Mesodermal cell (in vitro differentiated cells): ENCODE measurements at regions not wholly inside any gene's neighbourhood (a gene's known extent, or its start where the extent isn't known, plus 50 kb on each side); places are given as distances from the start of the nearest gene placed in this dataset.
"Not testable (repeated sequence)": the region's sequence is repeated elsewhere in the genome, so short reads cannot be mapped to it uniquely, and the experiment has no call there.

ENCODE experiments used
- H3K27ac ChIP-seq: 2 replicates; pipeline ENCODE4 v1.7.0; 2013; ENCODE audit warnings: mild to moderate bottlenecking, low read depth, low read length, moderate library complexity; ENCODE audit not compliant: severe bottlenecking
- H3K36me3 ChIP-seq: 2 replicates; pipeline ENCODE4 v1.7.1; 2013; ENCODE audit warnings: mild to moderate bottlenecking, low read length, moderate library complexity; ENCODE audit not compliant: control insufficient read depth, insufficient read depth
- H3K4me1 ChIP-seq: one replicate; pipeline ENCODE4 v1.7.1; 2013; ENCODE audit warnings: mild to moderate bottlenecking, low read length; ENCODE audit not compliant: insufficient read depth, control insufficient read depth, poor library complexity, severe bottlenecking
- H3K4me3 ChIP-seq: 2 replicates; pipeline ENCODE4 v1.7.0; 2013; ENCODE audit warnings: low read length, control low read depth, mild to moderate bottlenecking; ENCODE audit not compliant: insufficient read depth, poor library complexity, severe bottlenecking; ENCODE audit errors: extremely low read depth
- H3K9me3 ChIP-seq: 2 replicates; pipeline ENCODE4 v1.7.1; 2013; ENCODE audit warnings: mild to moderate bottlenecking, low read length, moderate library complexity; ENCODE audit not compliant: control insufficient read depth
- WGBS, 2 experiments: methylation state at CpG; one replicate each; pipeline ENCODE4 v1.1.5; 2013; ENCODE audit warnings: missing lambda C conversion rate in 2 of 2; ENCODE audit not compliant: insufficient coverage in 2 of 2; 5-methylcytosine and 5-hydroxymethylcytosine counted together

DNA sequence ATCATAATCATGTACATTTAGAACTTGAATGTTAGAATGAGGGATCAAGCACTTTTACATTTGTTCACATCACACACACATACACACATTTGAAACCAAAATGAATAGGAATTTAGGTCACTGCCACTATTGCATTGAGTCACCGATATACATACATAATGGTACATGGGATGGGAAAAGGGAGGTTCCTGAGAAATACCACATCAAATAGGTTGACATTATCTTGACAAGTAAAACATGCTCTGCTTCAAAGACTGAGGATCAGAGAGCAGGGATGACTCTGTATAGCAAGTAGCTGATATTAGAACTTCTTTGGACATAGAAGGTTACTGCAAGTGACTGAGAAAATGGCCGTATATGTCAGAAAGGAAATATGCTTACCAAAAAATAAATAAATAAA is 847.2 kb downstream of the PLOD2 start:
- Histone ChIP-seq H3K4me3 (no peak overlapping the region), H3K27ac (no peak overlapping the region), H3K4me1 (no peaks in the 10 kb centered on the region), H3K9me3 (no peaks in the 10 kb centered on the region), H3K36me3 (no peaks in the 10 kb centered on the region)
- WGBS, 2 experiments = no CpG with 5 or more reads among the region's 2 CpGs

GRCh38 chr3:145316253-145316652 is 844.7 kb downstream of the PLOD2 start:
- WGBS, 2 experiments = 88 to 92% methylated on average over 2 to 3 of the region's 4 CpGs
- not testable (repeated sequence) for H3K4me3 ChIP-seq

DNA sequence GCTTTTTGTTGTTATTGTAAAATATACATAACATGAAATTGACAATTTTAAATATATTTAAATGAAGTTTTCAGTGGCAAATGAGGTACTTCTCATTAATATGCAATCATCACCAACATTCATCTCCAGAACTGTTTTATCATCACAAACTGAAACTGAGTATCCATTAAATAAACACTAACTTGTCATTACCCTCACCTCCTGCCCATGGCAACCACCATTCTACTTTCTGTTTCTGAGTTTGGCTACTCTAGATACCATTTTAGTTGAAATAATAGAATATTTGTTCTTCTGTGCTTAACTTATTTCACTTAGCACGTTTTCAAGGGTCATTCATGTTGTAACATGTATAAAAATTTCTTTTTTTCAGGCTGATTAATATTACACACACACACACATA is 834.3 kb downstream of the PLOD2 start:
- no peaks in the 10 kb centered on the region for H3K4me1 ChIP-seq
- H3K27ac ChIP-seq = no peak overlapping the region
- no peak overlapping the region for H3K4me3 ChIP-seq
- WGBS, 2 experiments = no CpG with 5 or more reads among the region's 1 CpG
- H3K9me3 ChIP-seq = no peaks in the 10 kb centered on the region
- no peaks in the 10 kb centered on the region for H3K36me3 ChIP-seq

More at GRCh38 chr3:145316253-145316652, 844.7 kb downstream of the PLOD2 start:
- H3K36me3 ChIP-seq, H3K9me3 ChIP-seq, H3K27ac ChIP-seq, H3K4me1 ChIP-seq: not testable (repeated sequence)

DNA sequence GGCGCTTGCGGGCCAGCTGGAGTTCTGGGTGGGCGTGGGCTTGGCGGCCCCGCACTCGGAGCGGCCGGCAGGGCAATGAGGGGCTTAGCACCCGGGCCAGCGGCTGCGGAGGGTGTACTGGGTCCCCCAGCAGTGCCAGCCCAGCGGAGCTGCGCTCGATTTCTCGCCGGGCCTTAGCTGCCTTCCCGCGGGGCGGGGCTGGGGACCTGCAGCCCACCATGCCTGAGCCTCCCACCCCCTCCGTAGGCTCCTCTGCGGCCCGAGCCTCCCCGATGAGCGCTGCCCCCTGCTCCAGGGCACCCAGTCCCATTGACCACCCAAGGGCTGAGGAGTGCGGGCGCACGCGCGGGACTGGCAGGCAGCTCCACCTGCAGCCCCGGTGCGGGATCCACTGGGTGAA is 827.6 kb downstream of the PLOD2 start:
- not testable (repeated sequence) for H3K4me3 ChIP-seq, H3K36me3 ChIP-seq, H3K4me1 ChIP-seq, H3K9me3 ChIP-seq, H3K27ac ChIP-seq
- 88 to 90% methylated on average over 13 to 22 of the region's 31 CpGs for WGBS, 2 experiments

DNA sequence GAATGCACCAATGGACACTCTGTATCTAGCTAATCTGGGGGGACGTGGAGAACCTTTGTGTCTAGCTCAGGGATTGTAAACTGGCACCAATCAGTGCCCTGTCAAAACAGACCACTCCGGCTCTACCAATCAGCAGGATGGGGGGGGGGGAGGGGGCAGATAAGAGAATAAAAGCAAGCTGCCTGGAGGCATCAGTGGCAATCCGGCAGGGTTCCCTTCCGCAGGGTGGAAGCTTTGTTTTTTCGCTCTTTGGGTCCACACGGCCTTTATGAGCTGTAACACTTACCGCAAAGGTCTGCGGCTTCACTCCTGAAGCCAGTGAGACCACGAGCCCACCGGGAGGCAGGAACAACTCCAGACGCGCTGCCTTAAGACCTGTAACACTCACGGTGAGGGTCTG is 827.1 kb downstream of the PLOD2 start:
- no peaks in the 10 kb centered on the region for H3K36me3 ChIP-seq
- no peaks in the 10 kb centered on the region for H3K4me1 ChIP-seq
- no peak overlapping the region for H3K4me3 ChIP-seq
- WGBS, 2 experiments = 84 to 88% methylated on average over 11 to 12 of the region's 13 CpGs
- H3K9me3 ChIP-seq = no peaks in the 10 kb centered on the region
- H3K27ac ChIP-seq = no peak overlapping the region

GRCh38 chr3:145355206-145355605 is 805.8 kb downstream of the PLOD2 start:
- no peaks in the 10 kb centered on the region for H3K36me3 ChIP-seq
- 83 to 100% methylated on average over 2 to 3 of the region's 4 CpGs for WGBS, 2 experiments
- H3K4me1 ChIP-seq = no peaks in the 10 kb centered on the region
- peaks cover 40% of the 10 kb centered on the region for H3K9me3 ChIP-seq
- no peak overlapping the region for H3K27ac ChIP-seq
- H3K4me3 ChIP-seq = no peak overlapping the region

GRCh38 chr3:145357453-145357852 is 803.5 kb downstream of the PLOD2 start:
- Histone ChIP-seq H3K27ac (no peak overlapping the region), H3K36me3 (no peaks in the 10 kb centered on the region), H3K4me3 (no peak overlapping the region), H3K9me3 (peaks cover 40% of the 10 kb centered on the region), H3K4me1 (no peaks in the 10 kb centered on the region)
- WGBS, 2 experiments = 87 to 93% methylated on average over 4 to 5 of the region's 5 CpGs

GRCh38 chr3:145359040-145359439 is 801.9 kb downstream of the PLOD2 start:
- H3K27ac ChIP-seq = no peak overlapping the region
- H3K9me3 ChIP-seq = peaks cover 34% of the 10 kb centered on the region
- WGBS, 2 experiments = no CpG with 5 or more reads among the region's 1 CpG
- no peaks in the 10 kb centered on the region for H3K4me1 ChIP-seq
- H3K36me3 ChIP-seq = no peaks in the 10 kb centered on the region
- H3K4me3 ChIP-seq = no peak overlapping the region

DNA sequence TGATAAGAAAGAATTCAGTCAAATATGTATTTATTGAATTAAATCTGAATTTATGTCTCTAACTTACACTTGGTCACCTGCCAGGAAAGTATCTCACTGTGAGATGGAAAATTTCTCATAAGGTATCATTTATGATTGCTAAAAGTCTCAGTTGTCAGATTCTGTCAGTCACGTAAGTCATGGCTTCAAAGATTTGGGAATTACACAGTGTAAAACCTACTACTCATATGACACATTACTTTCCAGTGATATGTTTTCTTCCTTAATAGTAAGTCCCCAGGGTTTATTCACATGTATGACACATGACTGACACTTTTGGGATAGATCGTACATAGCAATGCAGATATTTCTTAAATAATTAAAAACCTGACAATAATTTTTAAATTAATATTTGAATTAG is 792.2 kb downstream of the PLOD2 start:
- Histone ChIP-seq H3K4me3 (no peak overlapping the region), H3K9me3 (no peaks in the 10 kb centered on the region), H3K27ac (no peak overlapping the region), H3K36me3 (no peaks in the 10 kb centered on the region), H3K4me1 (no peaks in the 10 kb centered on the region)
- WGBS, 2 experiments = no CpG with 5 or more reads among the region's 2 CpGs

DNA sequence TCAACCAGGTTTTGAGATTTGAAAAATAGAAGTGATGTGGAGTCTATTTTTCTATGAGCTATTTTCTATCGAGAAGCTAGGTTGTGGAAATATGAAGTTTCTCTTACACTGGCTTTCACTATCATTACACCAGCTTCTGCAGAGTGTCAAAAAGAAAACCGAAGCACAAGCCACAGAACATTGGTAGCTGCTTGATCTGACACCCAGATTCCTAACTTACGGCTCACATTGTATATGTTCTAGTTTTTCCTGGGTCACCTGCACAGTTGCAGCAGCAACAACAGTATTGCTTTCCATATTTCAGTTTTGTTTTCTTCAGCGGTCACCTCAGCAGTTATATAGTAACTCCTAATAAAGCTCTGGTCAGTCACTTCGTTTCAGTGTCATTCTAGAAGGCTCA is 790.1 kb downstream of the PLOD2 start:
- Histone ChIP-seq H3K4me3 (no peak overlapping the region), H3K4me1 (no peaks in the 10 kb centered on the region), H3K36me3 (no peaks in the 10 kb centered on the region), H3K27ac (no peak overlapping the region), H3K9me3 (no peaks in the 10 kb centered on the region)
- WGBS, 2 experiments = 85 to 87% methylated on average over 3 of the region's 5 CpGs

DNA sequence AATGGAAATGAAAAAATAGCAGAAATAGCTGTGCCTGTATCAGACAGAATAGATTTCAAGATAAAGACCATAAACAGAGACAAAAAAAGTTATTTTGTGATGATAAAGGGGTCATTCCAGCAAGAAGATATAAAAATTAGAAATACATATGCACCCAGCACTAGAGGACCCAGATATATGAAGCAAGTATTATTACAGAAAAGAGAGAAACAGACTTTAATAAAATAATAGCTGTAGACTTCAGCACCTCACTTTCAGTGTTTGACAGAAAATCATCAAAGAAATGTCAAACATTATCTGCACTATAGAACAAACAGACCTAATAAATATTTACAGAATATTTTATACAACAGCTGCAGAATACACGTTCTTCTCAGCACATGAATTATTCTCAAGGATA is 783.7 kb downstream of the PLOD2 start:
- no peak overlapping the region for H3K27ac ChIP-seq
- H3K4me1 ChIP-seq = no peaks in the 10 kb centered on the region
- H3K9me3 ChIP-seq = no peaks in the 10 kb centered on the region
- WGBS, 2 experiments = no CpG with 5 or more reads among the region's 1 CpG
- no peak overlapping the region for H3K4me3 ChIP-seq
- no peaks in the 10 kb centered on the region for H3K36me3 ChIP-seq

DNA sequence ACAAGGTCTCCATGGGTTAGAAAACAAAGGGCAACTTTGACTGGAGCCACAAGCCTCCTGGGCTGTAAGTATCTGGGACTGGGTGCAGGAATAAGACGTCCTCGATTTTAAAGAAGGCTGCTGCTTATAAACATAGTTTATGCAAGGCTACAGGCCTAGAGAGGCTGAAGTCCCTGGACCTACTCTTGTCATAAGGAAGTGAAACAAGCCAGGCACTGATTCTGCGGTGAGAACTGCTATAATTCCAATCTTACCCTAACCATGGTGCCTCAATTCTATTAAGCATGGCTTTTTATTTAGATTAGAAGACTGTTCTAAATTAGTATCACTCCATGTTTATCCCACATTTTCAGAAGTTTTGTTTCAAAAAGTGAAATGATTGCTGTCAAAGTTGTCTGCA is 777.6 kb downstream of the PLOD2 start:
- WGBS, 2 experiments = 95 to 100% methylated on average over 2 to 3 of the region's 3 CpGs
- no peak overlapping the region for H3K4me3 ChIP-seq

More for the DNA sequence above, 777.6 kb downstream of the PLOD2 start:
- Histone ChIP-seq H3K36me3 (no peaks in the 10 kb centered on the region), H3K9me3 (no peaks in the 10 kb centered on the region), H3K27ac (no peak overlapping the region), H3K4me1 (no peaks in the 10 kb centered on the region)
